GM21737 (cell line): ENCODE measurements at regions not wholly inside any gene's neighbourhood (a gene's known extent, or its start where the extent isn't known, plus 50 kb on each side); places are given as distances from the start of the nearest gene placed in this dataset.

Source experiments
- ATAC-seq: cut with Tn5 transposase; IDR thresholded peaks from one replicate; pipeline ENCODE4 v1.9.1; 2021; ENCODE audit warnings: mild to moderate bottlenecking, moderate library complexity; ENCODE audit not compliant: unreplicated experiment

GRCh38 chr9:82299870-82300269 lies 311.3 kb downstream of the SPATA31D1 start:
- no peak for ATAC-seq

GRCh38 chr9:82302968-82303655 lies 314.5 kb downstream of the SPATA31D1 start:
- no peak for ATAC-seq

GRCh38 chr9:82308836-82309235 lies 320.3 kb downstream of the SPATA31D1 start:
- ATAC-seq: no peak

GRCh38 chr9:82313697-82314096 lies 325.1 kb downstream of the SPATA31D1 start:
- no peak for ATAC-seq

GRCh38 chr9:82320566-82320965 lies 332.0 kb downstream of the SPATA31D1 start:
- ATAC-seq: no peak

- ATAC-seq: no peak
Observed at GRCh38 chr9:82325907-82326306, 337.3 kb downstream of the SPATA31D1 start.

GRCh38 chr9:82327641-82328040 lies 339.1 kb downstream of the SPATA31D1 start:
- no peak for ATAC-seq

- ATAC-seq: no peak
Observed at GRCh38 chr9:82331079-82331478, 342.5 kb downstream of the SPATA31D1 start.

GRCh38 chr9:82332018-82332773 lies 343.6 kb downstream of the SPATA31D1 start:
- ATAC-seq: no peak

GRCh38 chr9:82332774-82333152 lies 344.2 kb downstream of the SPATA31D1 start:
- no peak for ATAC-seq

GRCh38 chr9:82333671-82334070 lies 345.1 kb downstream of the SPATA31D1 start:
- ATAC-seq: no peak

- no peak for ATAC-seq
Observed at GRCh38 chr9:82334286-82334685, 345.7 kb downstream of the SPATA31D1 start.

- no peak for ATAC-seq
Observed at GRCh38 chr9:82337351-82337750, 348.8 kb downstream of the SPATA31D1 start.

- no peak for ATAC-seq
Observed at GRCh38 chr9:82342046-82342445, 353.5 kb downstream of the SPATA31D1 start.

GRCh38 chr9:82346040-82346439 lies 357.5 kb downstream of the SPATA31D1 start:
- ATAC-seq: no peak

GRCh38 chr9:82353631-82354278 lies 365.2 kb downstream of the SPATA31D1 start:
- no peak for ATAC-seq

- no peak for ATAC-seq
Observed at GRCh38 chr9:82354279-82354659, 365.7 kb downstream of the SPATA31D1 start.

- ATAC-seq: no peak
Observed at GRCh38 chr9:82356131-82356530, 367.6 kb downstream of the SPATA31D1 start.

- no peak for ATAC-seq
Observed at GRCh38 chr9:82356871-82357270, 368.3 kb downstream of the SPATA31D1 start.

- no peak for ATAC-seq
Observed at GRCh38 chr9:82363198-82363597, 374.6 kb downstream of the SPATA31D1 start.

- no peak for ATAC-seq
Observed at GRCh38 chr9:82363682-82364081, 375.1 kb downstream of the SPATA31D1 start.

- no peak for ATAC-seq
Observed at GRCh38 chr9:82367016-82367415, 378.4 kb downstream of the SPATA31D1 start.
